Retinal pigment epithelial cell (primary cell): ENCODE measurements at regions not wholly inside any gene's neighbourhood (a gene's known extent, or its start where the extent isn't known, plus 50 kb on each side); places are given as distances from the start of the nearest gene placed in this dataset.

Experiments used
- DNase-seq: peaks from one replicate; pipeline ENCODE4 v3.0.0-alpha.2; 2010; ENCODE audit warnings: low read depth
- H3K4me3 ChIP-seq: 2 replicates; pipeline ENCODE4 v1.5.1; 2011; ENCODE audit warnings: mild to moderate bottlenecking, low read length, control low read depth, moderate library complexity
- CTCF ChIP-seq: conservative IDR thresholded peaks from 2 replicates; pipeline ENCODE4 v1.5.1; 2011; ENCODE audit warnings: low read depth, low read length, control low read depth, inconsistent platforms

DNA sequence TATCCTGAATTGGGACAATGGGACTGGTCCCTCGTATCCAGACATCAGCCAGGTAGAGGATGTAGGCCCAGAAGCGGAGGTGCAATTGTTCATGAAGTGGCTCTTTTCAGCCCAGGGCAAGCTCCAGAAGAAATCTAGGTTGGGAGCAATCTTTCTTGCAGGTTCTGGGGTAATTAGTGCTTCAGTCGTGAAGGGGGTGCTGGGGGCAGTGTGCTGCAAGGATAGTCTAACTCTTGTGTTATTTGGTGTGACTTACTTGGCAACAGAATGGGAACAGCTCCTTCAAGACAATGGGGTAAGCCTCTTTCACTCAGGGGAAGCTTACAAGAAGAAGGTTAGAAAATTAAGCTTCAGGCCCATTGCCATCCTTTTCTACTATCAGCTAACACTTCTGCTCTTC, 273.0 kb downstream of the DIPK2A start:
- no peak overlapping the region for H3K4me3 ChIP-seq
- no peak for TF ChIP-seq CTCF
- DNase-seq = no peak

DNA sequence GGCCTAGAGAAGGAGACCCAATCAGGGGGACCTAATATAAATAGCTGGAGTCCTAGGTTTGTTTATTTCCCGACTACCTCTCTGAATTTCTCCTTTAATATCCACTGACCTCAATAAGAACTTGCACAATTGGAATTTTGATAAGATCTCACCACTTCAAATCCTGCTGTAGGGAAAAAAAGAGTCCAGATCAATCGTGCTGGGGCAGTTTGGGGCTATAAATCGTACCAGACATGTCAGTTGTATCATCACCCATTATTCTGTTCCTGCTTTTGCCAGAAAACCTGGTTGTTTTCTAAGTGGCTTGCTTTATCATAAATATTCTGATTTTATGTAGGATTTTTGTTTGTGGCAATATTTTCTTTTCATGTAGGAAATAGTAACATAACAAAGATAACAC, 281.3 kb downstream of the DIPK2A start:
- no peak overlapping the region for H3K4me3 ChIP-seq
- TF ChIP-seq CTCF = no peak
- no peak for DNase-seq

- H3K4me3 ChIP-seq = no peak overlapping the region
- TF ChIP-seq CTCF = no peak
- DNase-seq = no peak
Measured at GRCh38 chr3:144257381-144257780, 285.8 kb downstream of the DIPK2A start.

GRCh38 chr3:144259267-144259666, 287.6 kb downstream of the DIPK2A start:
- no peak overlapping the region for H3K4me3 ChIP-seq
- DNase-seq = peak; percentile 83
- no peak for TF ChIP-seq CTCF

GRCh38 chr3:144263706-144264105, 292.1 kb downstream of the DIPK2A start:
- no peak for TF ChIP-seq CTCF
- no peak for DNase-seq
- no peak overlapping the region for H3K4me3 ChIP-seq

DNA sequence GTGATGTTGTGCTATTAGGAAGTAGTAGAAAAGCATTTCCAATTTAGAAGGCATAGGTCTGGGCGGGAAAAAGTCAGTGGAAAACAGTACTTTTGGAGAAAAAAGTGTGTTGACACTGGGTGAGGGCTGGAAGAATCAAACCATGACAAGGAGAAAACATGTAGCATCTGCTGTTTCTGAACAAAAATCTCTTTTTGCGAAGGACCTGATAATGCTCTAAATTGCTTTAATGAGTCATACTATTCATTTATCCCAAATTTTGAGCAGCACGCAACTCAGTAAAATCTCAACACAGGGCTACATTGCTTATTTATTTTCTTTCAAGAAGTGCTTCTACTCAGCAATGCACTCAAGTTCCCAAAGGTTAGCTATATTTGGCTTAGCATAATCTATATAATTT, 292.7 kb downstream of the DIPK2A start:
- H3K4me3 ChIP-seq = no peak overlapping the region
- no peak for TF ChIP-seq CTCF
- no peak for DNase-seq

- TF ChIP-seq CTCF = no peak
- DNase-seq = no peak
- H3K4me3 ChIP-seq = no peak overlapping the region
Measured at GRCh38 chr3:144264794-144265193, 293.2 kb downstream of the DIPK2A start.
